Panc1 (cell line): ENCODE measurements at regions not wholly inside any gene's neighbourhood (a gene's known extent, or its start where the extent isn't known, plus 50 kb on each side); places are given as distances from the start of the nearest gene placed in this dataset.

Experiments
- ATAC-seq: fragments of 200-7000 bp; cut with Tn5 transposase; 2 replicates; pipeline ENCODE4 v1.9.1; 2020; ENCODE audit warnings: mild to moderate bottlenecking, moderate library complexity
- BruUV-seq: library from RNA; stranded (reverse); fragments of 400-500 nt; replicated peaks from 2 replicates; lab custom pipeline; 2021; lab: Mats Ljungman, UMichigan
- CTCF ChIA-PET: fragments of 300-600 bp; sonication (Branson Sonifier 250); formaldehyde crosslinking; loops from one replicate; lab custom pipeline; 2022; ENCODE audit warnings: antibody characterized with exemption; lab: Charles Lee
- POLR2A ChIA-PET: fragments of 300-600 bp; sonication (Branson Sonifier 250); formaldehyde crosslinking; loops from one replicate; lab custom pipeline; 2022; ENCODE audit warnings: antibody characterized with exemption; lab: Charles Lee
- DNase-seq: peaks from one replicate; pipeline ENCODE4 v3.0.0-alpha.2; 2010; ENCODE audit warnings: low read depth, low spot score
- H3K27ac ChIP-seq: 2 replicates; pipeline ENCODE4 v1.5.1; 2011; ENCODE audit warnings: mild to moderate bottlenecking, low read length, inconsistent platforms
- H3K27me3 ChIP-seq: fragments of 200-500 bp; sonication (Bioruptor generic); 2 replicates; pipeline ENCODE4 v1.6.0; 2014; ENCODE audit warnings: low read length, inconsistent platforms; ENCODE audit not compliant: control insufficient read depth, insufficient read depth
- H3K36me3 ChIP-seq: fragments of 200-500 bp; sonication (Bioruptor generic); 2 replicates; pipeline ENCODE4 v1.5.1; 2014; ENCODE audit warnings: inconsistent platforms, mild to moderate bottlenecking, low read length, moderate library complexity; ENCODE audit not compliant: control insufficient read depth, insufficient read depth
- H3K4me1 ChIP-seq: 2 replicates; pipeline ENCODE4 v1.5.1; 2011; ENCODE audit warnings: inconsistent platforms, mild to moderate bottlenecking, low read length, moderate library complexity; ENCODE audit not compliant: control insufficient read depth, insufficient read depth
- H3K4me3 ChIP-seq, 2 experiments: 2 replicates each; pipeline ENCODE4 v1.5.1; 2011 to 2012; ENCODE audit warnings: low read depth in 2 of 2, low read length in 2 of 2, mild to moderate bottlenecking in 2 of 2, inconsistent platforms in 1 of 2, moderate library complexity in 1 of 2
- H3K9me3 ChIP-seq: fragments of 200-500 bp; sonication (Bioruptor generic); 2 replicates; pipeline ENCODE4 v1.5.1; 2014; ENCODE audit warnings: low read depth, mild to moderate bottlenecking, inconsistent platforms, low read length, moderate library complexity; ENCODE audit not compliant: control insufficient read depth, insufficient read depth
- POLR2AphosphoS5 ChIP-seq: IDR thresholded peaks from 2 replicates; pipeline ENCODE4 v1.6.1; 2012; ENCODE audit warnings: mild to moderate bottlenecking, low read depth, low read length, moderate library complexity
- SIN3A ChIP-seq: IDR thresholded peaks from 2 replicates; pipeline ENCODE4 v1.6.1; 2012; ENCODE audit warnings: low read depth, mild to moderate bottlenecking, low read length, moderate library complexity, borderline replicate concordance; ENCODE audit not compliant: insufficient read depth
- TCF7L2 ChIP-seq: IDR thresholded peaks from 2 replicates; pipeline ENCODE4 v1.6.1; 2011; ENCODE audit warnings: mild to moderate bottlenecking, low read depth, low read length, inconsistent platforms
- in situ Hi-C: cut with HindIII; loops from 2 replicates; pipeline ENCODE4 v1.10.0; 2016; ENCODE audit warnings: low sequenced_read_pairs, low pct_unique_long_range_greater_than_20kb
- intact Hi-C: fragments of 100-400 bp; cut with micrococcal nuclease; formaldehyde crosslinking; loops from one replicate; pipeline ENCODE4 v1.10.0; 2022; ENCODE audit not compliant: unreplicated experiment
- TF ChIP-seq, protein P1 (sequence below), 2 experiments: IDR thresholded peaks; 2 replicates each; pipeline ENCODE4 v1.6.1; 2011 to 2012; ENCODE audit warnings: low read depth in 2 of 2, control low read depth in 1 of 2, low read length in 1 of 2, mild to moderate bottlenecking in 1 of 2, moderate library complexity in 1 of 2; ENCODE audit not compliant: insufficient read depth in 1 of 2
- TF ChIP-seq, protein P2 (sequence below): fragments of 450-650 bp; IDR thresholded peaks from 2 replicates; pipeline ENCODE4 v1.5.1; 2017; ENCODE audit warnings: mild to moderate bottlenecking

DNA sequence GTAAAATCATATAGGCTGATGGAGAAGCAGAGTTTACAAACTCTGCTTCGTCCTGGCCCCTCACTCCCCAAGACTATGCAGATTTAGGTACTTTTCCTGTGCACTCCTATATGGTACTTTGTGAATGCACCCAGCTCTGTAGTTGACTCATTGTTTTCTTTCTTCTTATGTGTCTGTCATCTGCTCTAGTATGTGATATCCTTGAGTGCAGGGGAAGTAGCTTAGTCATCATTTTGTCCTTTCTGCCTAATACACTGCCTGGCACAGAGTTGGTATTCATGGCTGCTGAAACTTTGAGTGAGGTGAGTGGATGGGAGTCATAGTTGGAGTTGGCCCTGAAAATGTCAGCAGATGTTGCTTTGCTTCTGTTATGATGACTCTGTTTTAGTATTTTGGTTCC lies 222.6 kb downstream of the RNF144B start:
- Histone ChIP-seq H3K9me3 (no peaks in the 10 kb centered on the region), H3K4me3 (no peak overlapping the region), H3K4me1 (no peaks in the 10 kb centered on the region), H3K27ac (no peak overlapping the region), H3K27me3 (peaks cover 10% of the 10 kb centered on the region; the same call in 1 of the 2 replicates), H3K36me3 (no peaks in the 10 kb centered on the region)
- CTCF ChIA-PET = no interaction called here
- TF ChIP-seq, protein P1, sequence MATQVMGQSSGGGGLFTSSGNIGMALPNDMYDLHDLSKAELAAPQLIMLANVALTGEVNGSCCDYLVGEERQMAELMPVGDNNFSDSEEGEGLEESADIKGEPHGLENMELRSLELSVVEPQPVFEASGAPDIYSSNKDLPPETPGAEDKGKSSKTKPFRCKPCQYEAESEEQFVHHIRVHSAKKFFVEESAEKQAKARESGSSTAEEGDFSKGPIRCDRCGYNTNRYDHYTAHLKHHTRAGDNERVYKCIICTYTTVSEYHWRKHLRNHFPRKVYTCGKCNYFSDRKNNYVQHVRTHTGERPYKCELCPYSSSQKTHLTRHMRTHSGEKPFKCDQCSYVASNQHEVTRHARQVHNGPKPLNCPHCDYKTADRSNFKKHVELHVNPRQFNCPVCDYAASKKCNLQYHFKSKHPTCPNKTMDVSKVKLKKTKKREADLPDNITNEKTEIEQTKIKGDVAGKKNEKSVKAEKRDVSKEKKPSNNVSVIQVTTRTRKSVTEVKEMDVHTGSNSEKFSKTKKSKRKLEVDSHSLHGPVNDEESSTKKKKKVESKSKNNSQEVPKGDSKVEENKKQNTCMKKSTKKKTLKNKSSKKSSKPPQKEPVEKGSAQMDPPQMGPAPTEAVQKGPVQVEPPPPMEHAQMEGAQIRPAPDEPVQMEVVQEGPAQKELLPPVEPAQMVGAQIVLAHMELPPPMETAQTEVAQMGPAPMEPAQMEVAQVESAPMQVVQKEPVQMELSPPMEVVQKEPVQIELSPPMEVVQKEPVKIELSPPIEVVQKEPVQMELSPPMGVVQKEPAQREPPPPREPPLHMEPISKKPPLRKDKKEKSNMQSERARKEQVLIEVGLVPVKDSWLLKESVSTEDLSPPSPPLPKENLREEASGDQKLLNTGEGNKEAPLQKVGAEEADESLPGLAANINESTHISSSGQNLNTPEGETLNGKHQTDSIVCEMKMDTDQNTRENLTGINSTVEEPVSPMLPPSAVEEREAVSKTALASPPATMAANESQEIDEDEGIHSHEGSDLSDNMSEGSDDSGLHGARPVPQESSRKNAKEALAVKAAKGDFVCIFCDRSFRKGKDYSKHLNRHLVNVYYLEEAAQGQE (IDR thresholded peaks at IDR 0.05; ENCODE audit: insufficient read depth in 1 of 2, low read depth in 2 of 2, low read length in 1 of 2) = no peak
- TF ChIP-seq TCF7L2 (no peak), POLR2AphosphoS5 (no peak), SIN3A (no peak)
- TF ChIP-seq, protein P2, sequence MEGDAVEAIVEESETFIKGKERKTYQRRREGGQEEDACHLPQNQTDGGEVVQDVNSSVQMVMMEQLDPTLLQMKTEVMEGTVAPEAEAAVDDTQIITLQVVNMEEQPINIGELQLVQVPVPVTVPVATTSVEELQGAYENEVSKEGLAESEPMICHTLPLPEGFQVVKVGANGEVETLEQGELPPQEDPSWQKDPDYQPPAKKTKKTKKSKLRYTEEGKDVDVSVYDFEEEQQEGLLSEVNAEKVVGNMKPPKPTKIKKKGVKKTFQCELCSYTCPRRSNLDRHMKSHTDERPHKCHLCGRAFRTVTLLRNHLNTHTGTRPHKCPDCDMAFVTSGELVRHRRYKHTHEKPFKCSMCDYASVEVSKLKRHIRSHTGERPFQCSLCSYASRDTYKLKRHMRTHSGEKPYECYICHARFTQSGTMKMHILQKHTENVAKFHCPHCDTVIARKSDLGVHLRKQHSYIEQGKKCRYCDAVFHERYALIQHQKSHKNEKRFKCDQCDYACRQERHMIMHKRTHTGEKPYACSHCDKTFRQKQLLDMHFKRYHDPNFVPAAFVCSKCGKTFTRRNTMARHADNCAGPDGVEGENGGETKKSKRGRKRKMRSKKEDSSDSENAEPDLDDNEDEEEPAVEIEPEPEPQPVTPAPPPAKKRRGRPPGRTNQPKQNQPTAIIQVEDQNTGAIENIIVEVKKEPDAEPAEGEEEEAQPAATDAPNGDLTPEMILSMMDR = no peak
- intact Hi-C loops = no loop called here
- no TSS peak for BruUV-seq
- POLR2A ChIA-PET = no interaction called here
- ATAC-seq = no peak
- in situ Hi-C loops = no loop called here
- no peak for DNase-seq

DNA sequence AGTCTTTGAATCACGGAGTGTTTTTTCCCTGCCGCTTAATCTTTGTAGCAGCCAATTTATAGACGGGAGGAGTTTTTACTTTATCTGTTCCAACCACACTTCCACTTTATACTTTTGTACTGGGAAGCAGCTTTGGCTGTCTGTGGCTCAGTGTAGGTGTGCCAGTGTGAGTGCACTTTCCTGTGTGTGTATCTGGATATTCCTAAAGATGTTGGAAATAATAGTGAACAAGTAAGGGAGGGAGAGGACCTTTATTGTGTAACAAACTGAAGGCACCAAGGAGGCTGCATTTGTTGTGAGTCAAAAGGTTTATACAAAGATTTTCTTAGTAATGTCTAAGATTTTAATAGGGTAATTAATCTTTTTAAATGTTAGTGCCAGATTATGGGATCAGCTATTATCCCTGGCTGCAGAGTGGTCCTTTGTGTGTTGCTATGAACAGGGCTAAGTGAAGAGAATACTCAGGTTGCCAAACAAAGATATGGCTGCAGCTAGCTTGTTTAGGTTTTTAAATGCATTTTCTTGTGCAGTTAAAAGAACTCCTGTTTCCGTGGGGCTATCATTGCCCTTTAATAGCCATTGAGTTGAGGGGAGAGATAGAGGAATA lies 226.3 kb downstream of the RNF144B start:
- ChIA-PET POLR2A (no interaction called here), CTCF (no interaction called here)
- BruUV-seq = no TSS peak
- intact Hi-C loops (no loop called here), in situ Hi-C loops (no loop called here)
- TF ChIP-seq, protein P2 = no peak
- TF ChIP-seq SIN3A (no peak), TCF7L2 (no peak), POLR2AphosphoS5 (no peak)
- TF ChIP-seq, protein P1 (IDR thresholded peaks at IDR 0.05; ENCODE audit: insufficient read depth in 1 of 2, low read depth in 2 of 2, low read length in 1 of 2) = no peak
- DNase-seq (no peak), ATAC-seq (no peak)
- H3K4me3 ChIP-seq = no peak overlapping the region
- peaks cover 8% of the 10 kb centered on the region; the same call in 1 of the 2 replicates for H3K27me3 ChIP-seq
- H3K9me3 ChIP-seq = no peaks in the 10 kb centered on the region
- H3K4me1 ChIP-seq = no peaks in the 10 kb centered on the region
- no peaks in the 10 kb centered on the region for H3K36me3 ChIP-seq
- no peak overlapping the region for H3K27ac ChIP-seq
